ENCODE measurements at regions not wholly inside any gene's neighbourhood (a gene's known extent, or its start where the extent isn't known, plus 50 kb on each side); places are given as distances from the start of the nearest gene placed in this dataset.

- H3K27me3 ChIP-seq, result no peaks in the 10 kb centered on the region
- intact Hi-C loops (cut with DNase I), result no loop called here
- H3K36me3 ChIP-seq, result no peaks in the 10 kb centered on the region
- no peaks in the 10 kb centered on the region for H3K9me3 ChIP-seq
- no peak for TF ChIP-seq POLR2A (IDR thresholded peaks at IDR 0.05)
- TF ChIP-seq EP300 (IDR thresholded peaks at IDR 0.05), result no peak
- TF ChIP-seq POLR2AphosphoS5 (IDR thresholded peaks at IDR 0.05), result no peak
- TF ChIP-seq CTCF (IDR thresholded peaks at IDR 0.05), result no peak
- no peak overlapping the region for H3K27ac ChIP-seq
- DNase-seq, result no peak
- no peaks in the 10 kb centered on the region for H3K4me1 ChIP-seq
- 83 to 84% methylated on average over 4 of the region's 4 CpGs for WGBS, 2 donors
- no peak overlapping the region for H3K4me3 ChIP-seq
Observed at GRCh38 chr4:124480061-124480460, 232.5 kb downstream of the ANKRD50 start.

- no peak for DNase-seq
- Histone ChIP-seq H3K4me3 (no peak overlapping the region), H3K27me3 (no peaks in the 10 kb centered on the region), H3K36me3 (no peaks in the 10 kb centered on the region), H3K9me3 (no peaks in the 10 kb centered on the region), H3K4me1 (no peaks in the 10 kb centered on the region), H3K27ac (no peak overlapping the region)
- intact Hi-C loops (cut with DNase I), result no loop called here
- 91 to 92% methylated on average over 3 of the region's 3 CpGs for whole genome bisulfite sequencing, 2 donors
- no peak for TF ChIP-seq CTCF (IDR thresholded peaks at IDR 0.05)
- no peak for TF ChIP-seq POLR2AphosphoS5 (IDR thresholded peaks at IDR 0.05)
Observed at GRCh38 chr4:124481123-124481522, 231.4 kb downstream of the ANKRD50 start.

- Histone ChIP-seq H3K4me3 (no peak overlapping the region), H3K9me3 (no peaks in the 10 kb centered on the region), H3K4me1 (no peaks in the 10 kb centered on the region), H3K27ac (no peak overlapping the region), H3K36me3 (no peaks in the 10 kb centered on the region), H3K27me3 (no peaks in the 10 kb centered on the region)
- TF ChIP-seq POLR2A (IDR thresholded peaks at IDR 0.05), result no peak
- no peak for TF ChIP-seq EP300 (IDR thresholded peaks at IDR 0.05)
- no peak for TF ChIP-seq POLR2AphosphoS5 (IDR thresholded peaks at IDR 0.05)
- no peak for TF ChIP-seq CTCF (IDR thresholded peaks at IDR 0.05)
- no peak for DNase-seq
- 35 to 45% methylated on average over 6 of the region's 6 CpGs for WGBS, 2 donors
- intact Hi-C loops (cut with DNase I), result no loop called here
Observed at GRCh38 chr4:124483048-124483906, 229.3 kb downstream of the ANKRD50 start.

GRCh38 chr4:124484008-124484407 is 228.5 kb downstream of the ANKRD50 start:
- H3K27me3 ChIP-seq, result no peaks in the 10 kb centered on the region
- H3K27ac ChIP-seq, result no peak overlapping the region
- no peaks in the 10 kb centered on the region for H3K4me1 ChIP-seq
- intact Hi-C loops (cut with DNase I), result no loop called here
- TF ChIP-seq EP300 (IDR thresholded peaks at IDR 0.05), result no peak
- no peak for TF ChIP-seq POLR2A (IDR thresholded peaks at IDR 0.05)
- TF ChIP-seq CTCF (IDR thresholded peaks at IDR 0.05), result no peak
- no peak for TF ChIP-seq POLR2AphosphoS5 (IDR thresholded peaks at IDR 0.05)
- H3K36me3 ChIP-seq, result no peaks in the 10 kb centered on the region
- H3K4me3 ChIP-seq, result no peak overlapping the region
- DNase-seq, result no peak
- no peaks in the 10 kb centered on the region for H3K9me3 ChIP-seq

- 89 to 92% methylated on average over 2 of the region's 2 CpGs for WGBS, 2 donors
- intact Hi-C loops (cut with DNase I), result no loop called here
- DNase-seq, result no peak
- Histone ChIP-seq H3K4me3 (no peak overlapping the region), H3K4me1 (no peaks in the 10 kb centered on the region), H3K27ac (no peak overlapping the region), H3K9me3 (no peaks in the 10 kb centered on the region), H3K27me3 (no peaks in the 10 kb centered on the region), H3K36me3 (no peaks in the 10 kb centered on the region)
- TF ChIP-seq CTCF (IDR thresholded peaks at IDR 0.05), result no peak
- no peak for TF ChIP-seq POLR2AphosphoS5 (IDR thresholded peaks at IDR 0.05)
- no peak for TF ChIP-seq POLR2A (IDR thresholded peaks at IDR 0.05)
- no peak for TF ChIP-seq EP300 (IDR thresholded peaks at IDR 0.05)
Observed at GRCh38 chr4:124484940-124485339, 227.6 kb downstream of the ANKRD50 start.

Measured in sigmoid colon (tissue), 6 donors.